Spleen (tissue), 7 donors: ENCODE measurements at regions not wholly inside any gene's neighbourhood (a gene's known extent, or its start where the extent isn't known, plus 50 kb on each side); places are given as distances from the start of the nearest gene placed in this dataset.

Experiments
- POLR2A ChIP-seq, 3 donors: fragments of 450-650 bp; IDR thresholded peaks; one replicate each; pipeline ENCODE4 v1.5.1; 2017; ENCODE audit warnings: antibody characterized with exemption in 3 of 3, mild to moderate bottlenecking in 1 of 3
- POLR2AphosphoS5 ChIP-seq, 3 donors: sonication (generic); formaldehyde crosslinking; IDR thresholded peaks; one replicate each; pipeline ENCODE4 v1.5.1; 2017; ENCODE audit warnings: antibody characterized with exemption in 3 of 3
- TF ChIP-seq, protein P1 (sequence below), 11 experiments: fragments of 200-600 bp in 7 of 11; fragments of 450-650 bp in 4 of 11; sonication (generic) in 4 of 11; IDR thresholded peaks in 8 of 11; conservative IDR thresholded peaks in 3 of 11; 1 replicate in 7 of 11; 2 replicates in 4 of 11; pipeline versions ENCODE4 v1.4.0 to v1.8.0; 2016 to 2021; ENCODE audit warnings: antibody characterized with exemption in 11 of 11, inconsistent platforms in 4 of 11, mild to moderate bottlenecking in 1 of 11
- donor health status: DM: no; HTN: no; CAD: no; lungs with moderate emphysema.
- donor health status: DM: no; HTN: no; CAD: no.
- donor health status: DM: no; HTN: no; CAD: no.

DNA sequence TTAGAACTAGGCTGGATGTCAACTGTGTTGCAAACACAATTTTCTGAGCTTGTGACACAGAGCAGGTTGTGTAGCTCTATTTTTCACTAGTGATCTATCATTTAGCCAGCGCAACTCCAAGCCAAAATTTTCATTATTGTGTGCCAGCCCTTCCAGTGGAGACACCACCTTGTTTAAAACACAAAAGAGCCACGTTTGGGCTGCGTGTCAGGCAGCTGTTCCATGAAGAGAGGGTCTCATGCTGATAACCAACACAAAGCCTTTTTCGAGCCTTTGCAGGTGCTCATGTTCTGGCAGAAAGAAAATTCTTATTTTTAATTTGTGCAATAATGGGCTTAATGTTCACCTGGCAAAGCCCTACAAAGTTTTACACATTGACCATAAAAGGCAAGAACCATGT, 237.6 kb upstream of the RGMB start:
- no peak for TF ChIP-seq POLR2A (IDR thresholded peaks at IDR 0.05)
- TF ChIP-seq, protein P1, sequence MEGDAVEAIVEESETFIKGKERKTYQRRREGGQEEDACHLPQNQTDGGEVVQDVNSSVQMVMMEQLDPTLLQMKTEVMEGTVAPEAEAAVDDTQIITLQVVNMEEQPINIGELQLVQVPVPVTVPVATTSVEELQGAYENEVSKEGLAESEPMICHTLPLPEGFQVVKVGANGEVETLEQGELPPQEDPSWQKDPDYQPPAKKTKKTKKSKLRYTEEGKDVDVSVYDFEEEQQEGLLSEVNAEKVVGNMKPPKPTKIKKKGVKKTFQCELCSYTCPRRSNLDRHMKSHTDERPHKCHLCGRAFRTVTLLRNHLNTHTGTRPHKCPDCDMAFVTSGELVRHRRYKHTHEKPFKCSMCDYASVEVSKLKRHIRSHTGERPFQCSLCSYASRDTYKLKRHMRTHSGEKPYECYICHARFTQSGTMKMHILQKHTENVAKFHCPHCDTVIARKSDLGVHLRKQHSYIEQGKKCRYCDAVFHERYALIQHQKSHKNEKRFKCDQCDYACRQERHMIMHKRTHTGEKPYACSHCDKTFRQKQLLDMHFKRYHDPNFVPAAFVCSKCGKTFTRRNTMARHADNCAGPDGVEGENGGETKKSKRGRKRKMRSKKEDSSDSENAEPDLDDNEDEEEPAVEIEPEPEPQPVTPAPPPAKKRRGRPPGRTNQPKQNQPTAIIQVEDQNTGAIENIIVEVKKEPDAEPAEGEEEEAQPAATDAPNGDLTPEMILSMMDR (IDR thresholded peaks at IDR 0.05 in 8 of 11, conservative IDR thresholded peaks at IDR 0.05 in 3 of 11) = no peak
- no peak for TF ChIP-seq POLR2AphosphoS5 (IDR thresholded peaks at IDR 0.05)
